GM12875 (cell line): ENCODE measurements at regions not wholly inside any gene's neighbourhood (a gene's known extent, or its start where the extent isn't known, plus 50 kb on each side); places are given as distances from the start of the nearest gene placed in this dataset.

Experiments
- H3K4me3 ChIP-seq: one replicate; pipeline ENCODE4 v1.5.1; 2011; ENCODE audit warnings: low read depth, low read length, control low read depth
- CTCF ChIP-seq: IDR thresholded peaks from 2 replicates; pipeline ENCODE4 v1.5.1; 2011; ENCODE audit warnings: low read depth, mild to moderate bottlenecking, control low read depth, inconsistent platforms, low read length, moderate library complexity, borderline replicate concordance; ENCODE audit not compliant: insufficient read depth

- no peak overlapping the region for H3K4me3 ChIP-seq
- TF ChIP-seq CTCF: no peak
These were observed 312.5 kb upstream of the CHRM2 start for GRCh38 chr7:136555933-136556332.

GRCh38 chr7:136551618-136552017 lies 316.8 kb upstream of the CHRM2 start:
- no peak for TF ChIP-seq CTCF
- H3K4me3 ChIP-seq: no peak overlapping the region

GRCh38 chr7:136549756-136550155 lies 318.7 kb upstream of the CHRM2 start:
- no peak overlapping the region for H3K4me3 ChIP-seq
- TF ChIP-seq CTCF: no peak

GRCh38 chr7:136533732-136534131 lies 334.7 kb upstream of the CHRM2 start:
- no peak overlapping the region for H3K4me3 ChIP-seq
- no peak for TF ChIP-seq CTCF

- no peak overlapping the region for H3K4me3 ChIP-seq
- no peak for TF ChIP-seq CTCF
These were observed 337.6 kb upstream of the CHRM2 start for GRCh38 chr7:136530831-136531230.

GRCh38 chr7:136528329-136528728 lies 340.1 kb upstream of the CHRM2 start:
- H3K4me3 ChIP-seq: no peak overlapping the region
- TF ChIP-seq CTCF: no peak

- H3K4me3 ChIP-seq: no peak overlapping the region
- no peak for TF ChIP-seq CTCF
These were observed 340.9 kb upstream of the CHRM2 start for GRCh38 chr7:136527554-136527953.
